ENCODE measurements at regions not wholly inside any gene's neighbourhood (a gene's known extent, or its start where the extent isn't known, plus 50 kb on each side); places are given as distances from the start of the nearest gene placed in this dataset.

- TF ChIP-seq CTCF (IDR thresholded peaks at IDR 0.05) (no peak), REST (IDR thresholded peaks at IDR 0.05; ENCODE audit: insufficient read depth in 1 of 2, low read depth in 2 of 2, low read length in 1 of 2) (no peak), TCF7L2 (IDR thresholded peaks at IDR 0.05; ENCODE audit: low read depth, low read length) (no peak), POLR2AphosphoS5 (IDR thresholded peaks at IDR 0.05; ENCODE audit: low read depth, low read length) (no peak), SIN3A (IDR thresholded peaks at IDR 0.05; ENCODE audit: borderline replicate concordance, insufficient read depth, low read depth, low read length) (no peak)
Measured at GRCh38 chr6:122887941-122888340, 98.9 kb downstream of the SMPDL3A start.
